Hepatocyte (in vitro differentiated cells): ENCODE measurements at regions not wholly inside any gene's neighbourhood (a gene's known extent, or its start where the extent isn't known, plus 50 kb on each side); places are given as distances from the start of the nearest gene placed in this dataset.

Experiments
- DNase-seq: peaks from one replicate; pipeline ENCODE4 v3.0.0-alpha.2; 2016; ENCODE audit warnings: low spot score
- H2AFZ ChIP-seq: fragments of 200-600 bp; sonication (generic); 2 replicates; pipeline ENCODE4 v1.6.0; 2016; ENCODE audit warnings: antibody characterized with exemption, mild to moderate bottlenecking
- H3K27ac ChIP-seq: fragments of 200-600 bp; sonication (generic); 2 replicates; pipeline ENCODE4 v1.5.1; 2016; ENCODE audit warnings: mild to moderate bottlenecking
- H3K27me3 ChIP-seq: fragments of 200-600 bp; sonication (generic); 2 replicates; pipeline ENCODE4 v1.6.1; 2016
- H3K36me3 ChIP-seq: fragments of 200-600 bp; sonication (generic); replicated peaks from 2 replicates; pipeline ENCODE4 v1.5.1; 2016; ENCODE audit warnings: low read depth; ENCODE audit not compliant: insufficient read depth
- H3K4me1 ChIP-seq: fragments of 200-600 bp; sonication (generic); 2 replicates; pipeline ENCODE4 v1.5.1; 2016; ENCODE audit warnings: mild to moderate bottlenecking, moderate library complexity; ENCODE audit not compliant: insufficient read depth
- H3K4me2 ChIP-seq: fragments of 200-600 bp; sonication (generic); 2 replicates; pipeline ENCODE4 v1.6.0; 2016
- H3K4me3 ChIP-seq: fragments of 200-600 bp; sonication (generic); 2 replicates; pipeline ENCODE4 v1.5.1; 2016; ENCODE audit warnings: mild to moderate bottlenecking
- H3K79me2 ChIP-seq: fragments of 200-600 bp; sonication (generic); 2 replicates; pipeline ENCODE4 v1.6.0; 2017; ENCODE audit warnings: mild to moderate bottlenecking
- H3K9me2 ChIP-seq: fragments of 200-600 bp; sonication (generic); replicated peaks from 2 replicates; pipeline ENCODE4 v1.6.0; 2017; ENCODE audit warnings: mild to moderate bottlenecking; ENCODE audit not compliant: insufficient read depth
- H3K9me3 ChIP-seq: fragments of 200-600 bp; sonication (generic); 2 replicates; pipeline ENCODE4 v1.5.1; 2016; ENCODE audit warnings: low read depth, mild to moderate bottlenecking
- H4K20me1 ChIP-seq: fragments of 200-600 bp; sonication (generic); 2 replicates; pipeline ENCODE4 v1.6.0; 2016; ENCODE audit warnings: mild to moderate bottlenecking; ENCODE audit not compliant: insufficient read depth, poor library complexity, severe bottlenecking
- CTCF ChIP-seq: fragments of 200-600 bp; sonication (generic); IDR thresholded peaks from 2 replicates; pipeline ENCODE4 v1.5.1; 2016; ENCODE audit warnings: antibody characterized with exemption, mild to moderate bottlenecking; ENCODE audit not compliant: poor library complexity
- EZH2 ChIP-seq: fragments of 200-600 bp; sonication (generic); IDR thresholded peaks from 2 replicates; pipeline ENCODE4 v1.6.1; 2016; ENCODE audit warnings: antibody characterized with exemption, mild to moderate bottlenecking, borderline replicate concordance
- EZH2phosphoT487 ChIP-seq: fragments of 200-600 bp; sonication (generic); IDR thresholded peaks from one replicate; pipeline ENCODE4 v1.6.1; 2018; ENCODE audit warnings: antibody characterized with exemption, mild to moderate bottlenecking, low read depth, moderate library complexity; ENCODE audit not compliant: unreplicated experiment, severe bottlenecking
- WGBS: methylation state at CpG from one replicate; pipeline ENCODE4 v1.1.6; 2016; ENCODE audit warnings: low lambda C conversion rate; ENCODE audit errors: missing lambda C conversion rate; 5-methylcytosine and 5-hydroxymethylcytosine counted together

DNA sequence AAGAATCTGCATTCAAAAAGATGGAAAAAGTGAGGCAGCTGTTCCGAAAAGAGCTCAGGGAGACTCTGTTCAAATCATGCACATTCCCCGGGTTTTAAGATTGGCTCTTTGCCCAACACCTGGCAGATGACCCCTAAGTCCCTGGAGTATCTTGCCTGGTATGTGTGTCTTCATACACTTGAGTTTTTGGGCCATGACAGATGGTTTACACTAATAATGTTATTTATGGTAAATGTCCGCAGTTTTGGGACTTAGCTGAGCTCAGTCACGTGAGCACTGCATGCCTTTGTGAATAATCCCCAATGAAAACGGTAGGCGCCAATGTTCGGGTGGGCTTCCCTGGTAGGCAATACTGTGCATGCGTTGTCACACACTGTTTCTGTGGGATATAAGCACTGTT is 316.1 kb downstream of the PRDM9 start:
- Histone ChIP-seq H4K20me1 (no peaks in the 10 kb centered on the region), H3K27me3 (no peaks in the 10 kb centered on the region), H3K27ac (no peak overlapping the region), H3K79me2 (no peaks in the 10 kb centered on the region), H3K4me2 (no peak overlapping the region), H3K9me3 (no peaks in the 10 kb centered on the region), H3K9me2 (no peaks in the 10 kb centered on the region), H2AFZ (no peak overlapping the region), H3K36me3 (no peaks in the 10 kb centered on the region), H3K4me3 (no peak overlapping the region), H3K4me1 (no peaks in the 10 kb centered on the region)
- WGBS: 81% methylated on average over 8 of the region's 8 CpGs
- DNase-seq: no peak
- TF ChIP-seq EZH2 (no peak), EZH2phosphoT487 (no peak), CTCF (no peak)

DNA sequence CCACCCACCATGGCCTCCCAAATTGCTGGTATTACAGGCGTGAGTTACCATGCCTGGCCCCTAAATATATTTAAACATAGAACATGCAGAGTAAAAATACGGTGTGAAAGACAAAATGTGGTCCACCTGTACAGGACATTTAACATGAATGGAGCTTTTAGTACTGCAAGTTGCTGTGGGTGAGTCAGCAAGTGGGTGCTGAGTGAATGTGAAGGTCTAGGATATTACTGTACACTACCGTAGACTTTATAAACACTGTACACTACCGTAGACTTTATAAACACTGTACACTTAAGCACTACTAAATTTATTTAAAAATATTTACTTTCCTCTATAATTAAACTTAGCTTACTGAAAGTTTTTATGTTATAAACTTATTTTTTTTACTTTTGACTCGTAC is 317.8 kb downstream of the PRDM9 start:
- H3K27me3 ChIP-seq: no peaks in the 10 kb centered on the region
- WGBS: 77% methylated on average over 5 of the region's 5 CpGs
- no peak for DNase-seq

GRCh38 chr5:23840083-23840482 is 332.7 kb downstream of the PRDM9 start:
- Histone ChIP-seq H3K36me3 (no peaks in the 10 kb centered on the region), H3K27ac (no peak overlapping the region), H4K20me1 (no peaks in the 10 kb centered on the region), H3K79me2 (no peaks in the 10 kb centered on the region), H3K4me3 (no peak overlapping the region), H3K4me2 (no peak overlapping the region), H3K27me3 (no peaks in the 10 kb centered on the region), H2AFZ (no peak overlapping the region), H3K4me1 (no peaks in the 10 kb centered on the region), H3K9me2 (no peaks in the 10 kb centered on the region), H3K9me3 (no peaks in the 10 kb centered on the region)
- TF ChIP-seq EZH2phosphoT487 (no peak), EZH2 (no peak), CTCF (peak; percentile 41)
- no peak for DNase-seq

More for the DNA sequence above, 317.8 kb downstream of the PRDM9 start:
- Histone ChIP-seq H2AFZ (no peak overlapping the region), H3K4me2 (no peak overlapping the region), H3K27ac (no peak overlapping the region), H3K9me2 (no peaks in the 10 kb centered on the region), H4K20me1 (no peaks in the 10 kb centered on the region), H3K4me3 (no peak overlapping the region), H3K4me1 (no peaks in the 10 kb centered on the region), H3K79me2 (no peaks in the 10 kb centered on the region), H3K36me3 (no peaks in the 10 kb centered on the region), H3K9me3 (no peaks in the 10 kb centered on the region)
- no peak for TF ChIP-seq CTCF
- TF ChIP-seq EZH2: no peak
- no peak for TF ChIP-seq EZH2phosphoT487

GRCh38 chr5:23864786-23865185 is 357.4 kb downstream of the PRDM9 start:
- H3K4me1 ChIP-seq: no peaks in the 10 kb centered on the region
- no peaks in the 10 kb centered on the region for H3K9me2 ChIP-seq
- H2AFZ ChIP-seq: no peak overlapping the region
- H3K4me3 ChIP-seq: no peak overlapping the region
- no peaks in the 10 kb centered on the region for H3K9me3 ChIP-seq
- H3K4me2 ChIP-seq: no peak overlapping the region
- no peak overlapping the region for H3K27ac ChIP-seq
- no peaks in the 10 kb centered on the region for H3K36me3 ChIP-seq
- no peak for DNase-seq
- TF ChIP-seq EZH2 (no peak), EZH2phosphoT487 (no peak)
- H4K20me1 ChIP-seq: no peaks in the 10 kb centered on the region
- H3K79me2 ChIP-seq: no peaks in the 10 kb centered on the region
- 79% methylated on average over 5 of the region's 5 CpGs for WGBS
- no peaks in the 10 kb centered on the region for H3K27me3 ChIP-seq
